ENCODE measurements at regions not wholly inside any gene's neighbourhood (a gene's known extent, or its start where the extent isn't known, plus 50 kb on each side); places are given as distances from the start of the nearest gene placed in this dataset.

DNA sequence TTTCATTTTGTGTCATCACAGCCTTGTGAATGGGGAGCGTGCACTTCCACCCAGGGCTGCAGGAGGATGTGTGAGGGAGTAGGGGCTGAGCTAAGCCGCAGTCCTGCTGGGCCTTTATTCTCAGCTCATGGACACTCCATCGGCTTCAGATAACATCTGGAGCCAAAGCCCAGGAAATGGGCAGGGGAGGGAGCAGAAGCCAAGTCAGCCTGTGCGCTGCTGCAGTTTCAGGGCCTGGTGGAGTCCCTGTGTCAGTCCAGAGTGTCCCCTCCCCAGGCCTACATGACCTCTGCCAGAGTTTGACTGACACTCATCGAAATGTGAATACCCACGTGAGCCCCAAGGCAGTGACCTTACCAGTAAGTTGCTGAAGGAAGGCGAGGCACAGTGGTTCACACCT is 242.2 kb downstream of the LOXHD1 start:
- DNase-seq, result no peak

DNA sequence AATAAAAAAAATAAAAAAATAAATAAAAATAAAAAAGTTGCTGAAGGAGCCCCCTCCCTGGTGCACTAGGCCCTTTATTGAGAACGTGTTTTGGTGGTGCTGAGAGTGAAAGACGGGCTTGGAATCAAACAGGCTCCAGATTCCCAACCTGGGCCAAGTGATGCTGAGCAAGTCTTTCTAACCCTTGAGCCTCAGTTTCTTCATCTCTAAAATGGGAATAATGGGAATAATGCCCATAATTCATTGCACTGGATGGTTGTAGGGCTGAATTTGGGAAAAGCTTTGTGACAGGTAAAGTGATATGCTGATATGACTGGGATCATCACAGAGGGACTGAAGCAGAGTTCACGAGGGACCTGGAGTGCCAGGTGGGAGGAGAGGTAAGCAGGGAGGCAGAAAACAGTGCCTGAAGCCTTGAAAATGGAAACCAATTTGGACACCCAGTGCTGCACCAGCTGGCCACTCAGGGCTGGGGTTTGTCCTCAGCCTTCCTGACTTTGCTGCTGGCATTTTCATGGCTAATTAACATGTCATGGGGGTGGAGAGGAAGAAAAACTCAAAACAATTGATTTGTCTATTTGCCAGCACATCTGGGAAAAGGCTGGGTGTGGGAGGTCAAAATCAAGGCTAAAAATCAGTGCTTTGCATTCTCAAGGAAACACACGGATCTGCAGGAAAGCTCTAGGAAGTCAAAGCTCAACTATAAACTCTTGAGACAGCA is 241.3 kb downstream of the LOXHD1 start:
- DNase-seq, result no peak

DNA sequence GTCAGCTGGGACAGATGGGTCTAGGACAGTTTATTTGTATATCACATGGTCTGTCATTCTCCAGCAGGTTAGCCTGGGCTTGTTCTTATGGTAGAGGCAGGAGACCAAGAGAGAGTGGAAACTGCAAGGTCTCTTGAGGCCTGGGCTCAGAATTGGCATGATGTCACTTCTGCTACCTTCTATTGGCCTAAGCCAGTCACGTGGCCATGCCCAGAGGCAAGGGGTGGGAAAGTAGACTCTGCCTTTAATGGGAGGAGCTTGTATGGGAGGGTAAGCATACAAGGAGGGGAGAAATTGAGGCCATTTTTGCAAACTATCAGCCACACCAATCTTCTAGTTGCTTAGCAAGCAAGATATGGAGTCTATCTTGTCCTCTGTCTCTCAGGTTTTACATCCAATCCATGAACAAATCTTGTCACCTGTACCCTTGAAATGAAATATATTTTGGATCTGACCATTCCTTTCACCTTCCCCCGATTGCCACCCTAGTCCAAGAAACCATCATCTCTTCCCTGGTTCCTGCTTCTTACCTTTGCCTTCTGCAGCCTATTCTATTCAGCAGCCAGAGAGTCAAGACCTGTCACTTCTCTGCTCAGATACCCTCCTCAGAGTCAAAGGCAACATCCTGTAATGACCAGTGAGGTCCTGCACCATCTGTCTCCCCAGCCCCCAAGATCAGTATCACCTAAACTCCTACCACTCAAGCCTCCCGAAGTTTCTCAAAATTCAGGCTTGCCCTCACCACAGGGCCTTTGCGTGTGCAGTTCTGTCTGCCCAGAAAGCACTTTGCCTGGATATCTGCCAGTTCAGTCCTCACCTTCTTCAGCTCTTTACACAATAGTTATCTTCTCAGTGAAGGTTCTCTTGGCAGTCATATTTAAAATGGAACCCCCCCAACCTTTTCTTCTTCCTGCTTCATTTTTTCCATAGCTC is 240.0 kb downstream of the LOXHD1 start:
- no peak for DNase-seq

DNA sequence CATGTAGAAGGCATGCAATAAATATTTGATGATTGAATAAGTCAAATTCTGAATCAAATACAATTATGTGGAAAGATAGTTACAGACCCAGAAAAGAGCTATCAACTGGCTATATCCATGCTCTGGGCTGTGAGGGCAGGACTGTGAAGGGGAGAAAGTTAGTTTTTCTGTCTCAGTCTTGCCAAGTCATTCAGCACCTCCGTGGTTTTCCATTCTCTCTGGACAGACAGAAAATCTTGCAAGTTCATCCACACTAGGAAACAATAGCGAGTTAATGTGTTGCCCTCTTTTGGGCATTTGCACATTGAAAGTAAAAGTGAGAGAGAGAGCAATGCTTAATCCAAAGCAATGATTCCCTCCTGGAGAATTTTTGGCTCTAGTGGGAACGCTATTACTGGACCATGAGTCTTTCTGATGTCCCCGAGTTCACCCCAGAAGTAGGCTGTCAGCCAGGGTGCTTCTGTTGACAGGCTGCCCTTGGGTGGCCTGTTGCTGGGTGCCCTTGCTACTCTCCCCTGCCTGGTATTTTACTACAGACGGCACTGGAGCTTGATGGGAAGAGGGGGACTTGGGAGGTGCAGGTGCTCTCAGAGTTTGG is 238.3 kb downstream of the LOXHD1 start:
- DNase-seq, result no peak

DNA sequence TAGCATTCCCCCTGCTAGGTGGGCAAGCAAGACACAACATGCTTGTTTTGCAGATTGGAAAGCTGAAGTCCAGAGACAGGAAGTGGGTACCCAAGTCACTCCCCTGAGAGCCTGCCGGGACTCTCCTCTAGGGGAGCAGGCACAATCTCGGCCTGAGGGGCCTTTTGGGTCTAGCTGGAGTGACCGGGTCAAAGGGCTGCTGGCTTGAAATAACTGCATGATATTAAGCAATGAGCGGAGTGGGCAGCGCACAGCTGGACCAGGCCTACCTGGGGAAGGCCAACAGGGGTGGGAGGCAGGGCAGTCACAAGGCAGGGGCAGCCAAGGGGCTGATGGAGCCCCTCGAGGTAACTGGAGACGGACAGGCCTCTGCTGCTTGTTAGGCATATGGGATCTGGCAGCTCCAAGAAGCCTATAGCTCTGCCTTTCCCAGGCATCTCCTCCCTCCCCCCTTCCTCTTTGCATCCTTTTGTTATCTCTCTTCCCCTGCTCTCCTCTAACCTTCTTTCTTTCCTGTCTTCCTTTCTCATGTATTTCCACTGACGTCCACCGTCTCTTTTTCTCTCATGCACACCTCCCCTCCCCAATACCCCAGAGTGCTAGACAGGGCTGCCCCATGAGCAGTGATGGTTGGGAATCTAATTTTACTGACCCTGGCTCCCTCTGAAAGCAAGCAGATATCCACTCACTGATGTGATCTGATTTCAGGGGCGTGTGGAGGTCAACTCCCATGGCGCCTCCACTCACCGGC is 237.5 kb downstream of the LOXHD1 start:
- no peak for DNase-seq

DNA sequence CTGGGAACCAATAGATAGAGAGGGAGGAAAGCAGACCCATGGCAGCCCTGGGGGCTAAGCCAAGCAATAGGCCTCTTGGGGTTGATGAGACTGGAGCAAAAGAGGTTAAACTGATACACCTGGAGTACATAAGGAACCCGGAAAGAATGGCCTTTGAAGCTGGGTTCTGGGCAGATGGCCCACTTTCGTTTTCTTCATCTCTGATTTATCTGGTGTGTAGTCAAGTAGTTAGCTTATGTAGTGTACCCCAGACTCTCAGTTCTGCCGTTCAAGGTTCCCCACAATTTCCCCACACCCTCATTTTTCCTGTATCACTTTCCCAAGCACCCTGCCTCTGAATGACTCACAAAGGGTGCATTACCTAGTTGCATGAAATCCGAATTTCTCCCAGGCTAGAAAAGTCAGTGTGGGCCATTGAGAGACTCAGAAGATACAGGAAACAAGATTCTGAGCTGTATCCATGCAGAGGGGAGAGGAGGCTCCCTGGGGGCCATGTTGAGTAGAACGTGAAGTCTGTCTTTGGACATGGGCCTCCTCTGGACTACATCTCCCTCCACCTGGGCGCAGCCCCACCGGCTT is 235.0 kb downstream of the LOXHD1 start:
- no peak for DNase-seq

DNA sequence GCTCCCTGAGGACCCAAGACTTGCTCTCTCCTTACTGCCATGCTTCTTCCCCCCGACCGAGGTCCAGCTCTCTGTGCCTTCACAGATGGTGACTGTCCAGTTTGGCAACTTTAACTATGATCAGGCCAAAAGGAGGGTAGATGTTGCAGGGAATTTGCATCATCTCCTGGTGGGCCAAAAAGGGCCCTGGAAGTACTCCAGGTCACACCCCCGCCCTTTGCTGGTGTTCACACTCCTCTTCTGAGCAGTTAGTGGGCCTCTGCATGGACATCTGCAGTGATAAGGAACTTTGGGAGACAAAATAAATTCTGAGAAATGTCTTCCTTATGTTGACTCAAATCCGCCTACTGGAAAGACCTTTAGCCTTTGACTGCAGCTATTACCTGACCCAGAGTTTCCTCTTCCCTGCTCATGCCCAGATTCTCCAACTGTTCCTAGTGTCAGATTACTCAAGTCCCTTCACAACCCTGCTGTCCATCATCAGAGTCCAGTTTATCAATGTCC is 234.4 kb downstream of the LOXHD1 start:
- no peak for DNase-seq

DNA sequence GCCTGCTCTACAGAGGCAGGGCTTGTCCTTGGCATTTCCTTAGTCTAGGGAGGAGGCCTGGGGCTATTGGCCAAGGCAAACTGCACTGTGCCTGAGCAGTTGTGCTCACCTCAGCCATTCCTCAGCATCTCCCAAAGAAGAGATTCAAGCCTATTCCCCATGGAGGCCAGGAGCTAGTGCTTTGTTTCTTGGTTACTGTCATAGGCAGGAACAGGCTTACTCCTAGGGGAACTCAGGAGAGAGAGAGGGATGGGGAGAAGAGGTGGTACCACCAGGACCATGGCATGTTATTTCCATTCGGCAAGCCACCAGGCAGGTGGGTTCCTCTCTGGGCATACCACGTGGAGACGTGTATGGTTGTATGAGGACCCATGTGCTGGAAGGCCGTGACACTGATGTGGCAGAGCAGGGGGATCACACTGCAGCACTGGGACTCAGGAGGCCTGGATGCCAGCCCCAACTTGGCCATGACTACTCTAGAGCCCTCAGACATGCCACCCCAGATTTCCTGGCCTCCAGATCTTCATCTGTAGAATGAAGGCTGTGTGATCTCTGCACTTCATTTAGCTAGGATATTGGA is 233.7 kb downstream of the LOXHD1 start:
- no peak for DNase-seq

DNA sequence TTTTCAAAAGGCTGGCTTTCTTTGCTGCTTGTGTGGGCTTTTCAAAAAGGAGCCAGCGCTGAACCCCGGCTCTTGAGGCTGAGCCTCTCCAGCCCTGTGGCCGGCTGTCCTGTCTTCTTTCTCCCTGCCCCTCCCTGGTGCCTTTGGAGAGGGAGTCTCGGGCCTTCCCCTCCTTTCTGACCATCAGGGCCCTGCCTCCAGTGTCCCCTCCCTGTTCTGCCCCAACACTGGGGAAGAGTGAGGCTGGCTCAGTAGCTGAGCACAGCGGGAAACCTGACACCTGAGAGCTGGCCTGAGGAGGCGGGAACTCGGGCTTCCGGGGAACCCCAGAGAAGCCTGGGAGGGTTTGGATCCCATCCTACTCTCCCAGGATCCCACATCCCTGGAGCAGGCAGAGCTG is 232.1 kb downstream of the LOXHD1 start:
- no peak for DNase-seq

DNA sequence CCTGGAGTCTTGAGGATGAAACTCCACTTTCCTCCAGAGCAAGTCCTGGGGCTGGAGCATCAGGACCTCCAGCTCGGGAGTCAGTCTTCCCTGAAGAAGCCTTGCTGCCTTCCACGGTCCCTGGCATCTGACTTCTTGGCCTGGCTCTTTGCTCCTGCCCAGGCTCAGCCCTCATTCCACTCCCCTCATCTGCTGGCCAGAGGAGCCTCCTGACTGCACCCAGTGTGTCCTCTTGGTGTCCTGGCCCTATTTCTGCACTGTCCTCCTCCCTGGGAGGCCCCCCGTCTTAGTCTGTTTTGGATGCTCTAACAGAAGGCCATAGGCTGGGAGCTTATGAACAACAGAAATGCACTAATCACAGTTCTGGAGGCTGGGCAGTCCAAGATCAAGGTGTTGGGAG is 231.5 kb downstream of the LOXHD1 start:
- no peak for DNase-seq

DNA sequence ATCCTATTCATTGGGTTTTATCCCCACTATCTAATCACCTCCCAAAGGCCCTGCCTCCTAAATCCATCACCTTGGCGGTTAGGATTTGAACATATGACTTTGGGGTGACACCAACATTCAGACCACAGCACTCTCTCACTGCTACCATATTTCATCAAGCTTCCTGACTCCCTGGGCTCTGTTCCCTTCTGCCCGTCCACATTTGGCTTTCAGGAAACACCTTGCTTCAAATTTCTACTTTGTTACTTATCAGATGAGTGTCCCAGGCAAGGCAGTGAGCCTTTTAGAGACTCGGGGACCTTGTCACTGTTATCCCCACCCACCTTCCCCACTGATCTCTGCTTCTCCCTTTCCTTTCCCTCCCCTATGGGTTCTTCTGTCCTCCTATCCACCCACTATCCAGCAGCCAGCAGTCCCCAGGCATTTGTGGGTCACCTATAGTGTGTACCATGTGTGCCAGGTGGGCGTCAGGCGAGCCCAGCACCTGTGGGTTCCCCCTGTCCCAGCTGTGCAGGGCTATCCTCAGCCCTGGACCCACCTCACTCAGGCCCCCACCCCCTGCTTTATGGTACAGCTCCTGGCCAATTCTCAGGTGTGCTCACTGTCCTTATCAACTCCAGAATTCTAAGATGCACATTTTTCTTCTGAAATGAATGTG is 230.9 kb downstream of the LOXHD1 start:
- DNase-seq, result no peak

DNA sequence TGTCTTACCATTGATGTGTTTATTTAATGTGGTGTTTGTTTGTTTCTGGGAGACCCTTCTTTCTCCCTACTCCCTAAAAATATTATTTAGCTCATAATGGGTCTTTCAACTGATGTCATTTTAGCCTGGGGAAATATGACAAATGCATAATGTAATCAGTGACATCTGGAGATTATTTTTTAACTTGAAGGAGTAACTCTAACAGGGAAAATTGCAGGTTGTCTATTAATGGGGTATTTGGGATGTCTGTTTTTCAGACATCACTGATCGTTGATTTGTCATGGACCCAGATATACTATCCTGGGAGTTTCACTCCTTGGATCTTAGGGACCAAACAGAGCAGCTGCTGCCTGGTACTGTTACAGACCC is 230.4 kb downstream of the LOXHD1 start:
- DNase-seq, result no peak
